Gastrocnemius medialis (tissue), 4 donors: ENCODE measurements at regions not wholly inside any gene's neighbourhood (a gene's known extent, or its start where the extent isn't known, plus 50 kb on each side); places are given as distances from the start of the nearest gene placed in this dataset.

Experiments used
- CTCF ChIP-seq, 5 experiments: fragments of 450-650 bp in 3 of 5; fragments of 200-600 bp in 2 of 5; sonication (generic) in 2 of 5; IDR thresholded peaks in 4 of 5; conservative IDR thresholded peaks in 1 of 5; 1 replicate in 4 of 5; 2 replicates in 1 of 5; pipeline ENCODE4 v1.5.1; 2016 to 2019; ENCODE audit warnings: antibody characterized with exemption in 5 of 5, mild to moderate bottlenecking in 3 of 5, moderate library complexity in 3 of 5
- POLR2A ChIP-seq, 2 donors: fragments of 450-650 bp; IDR thresholded peaks; one replicate each; pipeline ENCODE4 v1.6.1; 2017; ENCODE audit warnings: antibody characterized with exemption in 2 of 2, mild to moderate bottlenecking in 2 of 2, moderate library complexity in 2 of 2

GRCh38 chr4:71235311-71236201 is 103.3 kb upstream of the SLC4A4 start:
- TF ChIP-seq CTCF (IDR thresholded peaks at IDR 0.05 in 4 of 5, conservative IDR thresholded peaks at IDR 0.05 in 1 of 5) (no peak), POLR2A (IDR thresholded peaks at IDR 0.05) (no peak)
